ENCODE measurements at regions not wholly inside any gene's neighbourhood (a gene's known extent, or its start where the extent isn't known, plus 50 kb on each side); places are given as distances from the start of the nearest gene placed in this dataset.

GRCh38 chr10:62635127-62635526 is 169.4 kb upstream of the ADO start:
- ChIA-PET CTCF (interaction anchor here (0.8 to 1.9 kb wide), 4 partner anchors 20 to 498 kb away, joined by 3 to 10 read pairs (median 4); partner anchors contain the start of gene NRBF2), POLR2A (no interaction called here)
- no peak for DNase-seq
- Histone ChIP-seq H3K27me3 (ENCODE audit: insufficient read depth, low read length, poor library complexity, severe bottlenecking) (no peaks in the 10 kb centered on the region), H3K36me3 (ENCODE audit: insufficient read depth, low read length) (no peaks in the 10 kb centered on the region), H3K27ac (ENCODE audit: low read depth, low read length) (no peak overlapping the region), H3K4me1 (ENCODE audit: insufficient read depth, low read length) (peaks cover 45% of the 10 kb centered on the region), H3K9me3 (ENCODE audit: low read length) (no peaks in the 10 kb centered on the region), H3K4me3 (ENCODE audit: low read length) (no peak overlapping the region)
- Mint-ChIP-seq H3K4me1 (peaks cover 27 to 38% (median 28%) of the 10 kb centered on the region in 3 donors), H3K27me3 (no peaks in the 10 kb centered on the region), H3K27ac (peak overlapping the region in 5 of 8 donors; percentile 48 to 70 (median 52)), H3K4me3 (peak overlapping the region in 2 of 7 donors; percentile 7 to 22), H3K36me3 (no peaks in the 10 kb centered on the region), H3K9me3 (no peaks in the 10 kb centered on the region)

GRCh38 chr10:62636825-62637248 is 167.7 kb upstream of the ADO start:
- ChIA-PET CTCF (interaction anchor here (0.5 to 5.5 kb wide), 14 partner anchors 11 to 199 kb away, joined by 3 to 50 read pairs (median 4); partner anchors contain the start of genes ADO and EGR2), POLR2A (interaction anchor here (1.0 to 3.3 kb wide), 6 partner anchors 96 to 497 kb away, joined by 3 to 17 read pairs (median 4); partner anchors contain the start of gene EGR2)
- H3K36me3 ChIP-seq (ENCODE audit: insufficient read depth, low read length) = no peaks in the 10 kb centered on the region
- no peak overlapping the region for H3K27ac Mint-ChIP-seq
- H3K27me3 Mint-ChIP-seq = no peaks in the 10 kb centered on the region
- H3K27me3 ChIP-seq (ENCODE audit: insufficient read depth, low read length, poor library complexity, severe bottlenecking) = no peaks in the 10 kb centered on the region
- no peaks in the 10 kb centered on the region for H3K9me3 ChIP-seq (ENCODE audit: low read length)
- peaks cover 14 to 30% (median 16%) of the 10 kb centered on the region in 3 donors for H3K4me1 Mint-ChIP-seq
- H3K36me3 Mint-ChIP-seq = no peaks in the 10 kb centered on the region
- H3K4me3 Mint-ChIP-seq = no peak overlapping the region
- peak overlapping the region; percentile 55 for H3K4me3 ChIP-seq (ENCODE audit: low read length)
- H3K9me3 Mint-ChIP-seq = no peaks in the 10 kb centered on the region
- H3K4me1 ChIP-seq (ENCODE audit: insufficient read depth, low read length) = peaks cover 38% of the 10 kb centered on the region
- peak overlapping the region; percentile 70 for H3K27ac ChIP-seq (ENCODE audit: low read depth, low read length)
- no peak for DNase-seq

GRCh38 chr10:62637249-62638061 is 167.1 kb upstream of the ADO start:
- no peak overlapping the region for H3K27ac Mint-ChIP-seq
- POLR2A ChIA-PET = interaction anchor here (1.0 to 3.3 kb wide), 6 partner anchors 53 to 496 kb away, joined by 3 to 17 read pairs (median 4); partner anchors contain the start of gene EGR2
- peak overlapping the region; percentile 55 for H3K4me3 ChIP-seq (ENCODE audit: low read length)
- no peaks in the 10 kb centered on the region for H3K27me3 Mint-ChIP-seq
- H3K4me3 Mint-ChIP-seq = no peak overlapping the region
- H3K36me3 Mint-ChIP-seq = no peaks in the 10 kb centered on the region
- peak; percentile 39 to 78 (median 76) for DNase-seq
- peak overlapping the region; percentile 70 for H3K27ac ChIP-seq (ENCODE audit: low read depth, low read length)
- peaks cover 8 to 24% (median 10%) of the 10 kb centered on the region in 3 donors for H3K4me1 Mint-ChIP-seq
- H3K36me3 ChIP-seq (ENCODE audit: insufficient read depth, low read length) = no peaks in the 10 kb centered on the region
- H3K9me3 Mint-ChIP-seq = no peaks in the 10 kb centered on the region
- H3K27me3 ChIP-seq (ENCODE audit: insufficient read depth, low read length, poor library complexity, severe bottlenecking) = no peaks in the 10 kb centered on the region
- no peaks in the 10 kb centered on the region for H3K9me3 ChIP-seq (ENCODE audit: low read length)
- CTCF ChIA-PET = interaction anchor here (0.9 to 5.5 kb wide), 12 partner anchors 11 to 180 kb away, joined by 3 to 50 read pairs (median 4); partner anchors contain the start of genes ADO and EGR2
- peaks cover 32% of the 10 kb centered on the region for H3K4me1 ChIP-seq (ENCODE audit: insufficient read depth, low read length)

- no peaks in the 10 kb centered on the region for H3K36me3 Mint-ChIP-seq
- CTCF ChIA-PET = interaction anchor here (1.0 to 5.5 kb wide), 8 partner anchors 10 to 179 kb away, joined by 3 to 50 read pairs (median 6); partner anchors contain the start of genes ADO and EGR2
- no peaks in the 10 kb centered on the region for H3K27me3 ChIP-seq (ENCODE audit: insufficient read depth, low read length, poor library complexity, severe bottlenecking)
- H3K27ac ChIP-seq (ENCODE audit: low read depth, low read length) = peak overlapping the region; percentile 70
- H3K4me1 ChIP-seq (ENCODE audit: insufficient read depth, low read length) = peaks cover 27% of the 10 kb centered on the region
- POLR2A ChIA-PET = interaction anchor here (1.0 to 3.3 kb wide), 5 partner anchors 52 to 181 kb away, joined by 3 to 17 read pairs (median 5); partner anchors contain the start of gene EGR2
- H3K9me3 Mint-ChIP-seq = no peaks in the 10 kb centered on the region
- no peaks in the 10 kb centered on the region for H3K36me3 ChIP-seq (ENCODE audit: insufficient read depth, low read length)
- peak overlapping the region; percentile 55 for H3K4me3 ChIP-seq (ENCODE audit: low read length)
- H3K4me1 Mint-ChIP-seq = peaks cover 4 to 20% (median 4%) of the 10 kb centered on the region in 3 donors
- peak in 2 of 5 donors; percentile 32 to 48 for DNase-seq
- no peak overlapping the region for H3K4me3 Mint-ChIP-seq
- no peaks in the 10 kb centered on the region for H3K9me3 ChIP-seq (ENCODE audit: low read length)
- no peak overlapping the region for H3K27ac Mint-ChIP-seq
- H3K27me3 Mint-ChIP-seq = no peaks in the 10 kb centered on the region
Observed at GRCh38 chr10:62638062-62638477, 166.4 kb upstream of the ADO start.

- H3K4me1 ChIP-seq (ENCODE audit: insufficient read depth, low read length) = peaks cover 27% of the 10 kb centered on the region
- Mint-ChIP-seq H3K36me3 (no peaks in the 10 kb centered on the region), H3K4me3 (no peak overlapping the region), H3K27ac (peak overlapping the region in 6 of 8 donors; percentile 18 to 68 (median 59)), H3K4me1 (peaks cover 4 to 17% (median 4%) of the 10 kb centered on the region in 3 donors), H3K27me3 (no peaks in the 10 kb centered on the region), H3K9me3 (no peaks in the 10 kb centered on the region)
- H3K4me3 ChIP-seq (ENCODE audit: low read length) = no peak overlapping the region
- H3K36me3 ChIP-seq (ENCODE audit: insufficient read depth, low read length) = no peaks in the 10 kb centered on the region
- ChIA-PET POLR2A (interaction anchor here (0.5 to 1.1 kb wide), 3 partner anchors 94 to 495 kb away, joined by 3 to 23 read pairs (median 3); no protein-coding TSS in a partner anchor), CTCF (interaction anchor here (5.5 kb wide), 1 partner anchor 178 kb away, joined by 50 read pairs; the partner anchor contains the start of gene EGR2)
- no peak overlapping the region for H3K27ac ChIP-seq (ENCODE audit: low read depth, low read length)
- no peaks in the 10 kb centered on the region for H3K9me3 ChIP-seq (ENCODE audit: low read length)
- no peak for DNase-seq
- H3K27me3 ChIP-seq (ENCODE audit: insufficient read depth, low read length, poor library complexity, severe bottlenecking) = no peaks in the 10 kb centered on the region
Observed at GRCh38 chr10:62639144-62639543, 165.4 kb upstream of the ADO start.

GRCh38 chr10:62640411-62640810 is 164.1 kb upstream of the ADO start:
- no peak overlapping the region for H3K4me3 ChIP-seq (ENCODE audit: low read length)
- H3K27ac Mint-ChIP-seq = peak overlapping the region in 2 of 8 donors; percentile 13 to 19
- H3K4me3 Mint-ChIP-seq = no peak overlapping the region
- ChIA-PET POLR2A (interaction anchor here (0.6 to 1.1 kb wide), 2 partner anchors 93 to 735 kb away, joined by 3 read pairs; no protein-coding TSS in a partner anchor), CTCF (interaction anchor here (1.7 to 5.5 kb wide), 2 partner anchors 30 to 177 kb away, joined by 3 to 50 read pairs; partner anchors contain the start of gene EGR2)
- H3K4me1 Mint-ChIP-seq = peaks cover 4 to 6% (median 4%) of the 10 kb centered on the region in 3 donors
- no peaks in the 10 kb centered on the region for H3K9me3 ChIP-seq (ENCODE audit: low read length)
- H3K27me3 Mint-ChIP-seq = no peaks in the 10 kb centered on the region
- no peaks in the 10 kb centered on the region for H3K9me3 Mint-ChIP-seq
- H3K4me1 ChIP-seq (ENCODE audit: insufficient read depth, low read length) = peaks cover 27% of the 10 kb centered on the region
- no peaks in the 10 kb centered on the region for H3K27me3 ChIP-seq (ENCODE audit: insufficient read depth, low read length, poor library complexity, severe bottlenecking)
- DNase-seq = no peak
- H3K36me3 Mint-ChIP-seq = no peaks in the 10 kb centered on the region
- no peaks in the 10 kb centered on the region for H3K36me3 ChIP-seq (ENCODE audit: insufficient read depth, low read length)
- no peak overlapping the region for H3K27ac ChIP-seq (ENCODE audit: low read depth, low read length)

- Mint-ChIP-seq H3K9me3 (no peaks in the 10 kb centered on the region), H3K27me3 (no peaks in the 10 kb centered on the region), H3K4me1 (peaks cover 15 to 23% (median 16%) of the 10 kb centered on the region in 3 donors), H3K4me3 (no peak overlapping the region), H3K27ac (peak overlapping the region in 1 of 8 donors; percentile 50), H3K36me3 (no peaks in the 10 kb centered on the region)
- Histone ChIP-seq H3K4me1 (ENCODE audit: insufficient read depth, low read length) (peaks cover 6% of the 10 kb centered on the region), H3K36me3 (ENCODE audit: insufficient read depth, low read length) (no peaks in the 10 kb centered on the region), H3K27ac (ENCODE audit: low read depth, low read length) (no peak overlapping the region), H3K4me3 (ENCODE audit: low read length) (no peak overlapping the region), H3K9me3 (ENCODE audit: low read length) (no peaks in the 10 kb centered on the region), H3K27me3 (ENCODE audit: insufficient read depth, low read length, poor library complexity, severe bottlenecking) (no peaks in the 10 kb centered on the region)
- ChIA-PET CTCF (interaction anchor here (1.3 kb wide), 1 partner anchor 174 kb away, joined by 3 read pairs; no protein-coding TSS in a partner anchor), POLR2A (interaction anchor here (0.6 kb wide), 1 partner anchor 10 kb away, joined by 3 read pairs; no protein-coding TSS in a partner anchor)
- DNase-seq = no peak
Observed at GRCh38 chr10:62643606-62644587, 160.6 kb upstream of the ADO start.
